GM12878 (cell line): ENCODE measurements at regions not wholly inside any gene's neighbourhood (a gene's known extent, or its start where the extent isn't known, plus 50 kb on each side); places are given as distances from the start of the nearest gene placed in this dataset.

Experiments used
- ATF3 ChIP-seq: IDR thresholded peaks from 2 replicates; pipeline ENCODE4 v1.6.1; 2011; ENCODE audit warnings: low read depth, mild to moderate bottlenecking, low read length, moderate library complexity, borderline replicate concordance; ENCODE audit errors: extremely low read depth
- BHLHE40 ChIP-seq, 2 experiments: fragments of 450-650 bp in 1 of 2; IDR thresholded peaks; 2 replicates each; pipeline ENCODE4 v1.6.1; 2011 to 2017; ENCODE audit warnings: low read depth in 2 of 2, borderline replicate concordance in 1 of 2, improper control_type of control experiment in 1 of 2, low read length in 1 of 2, mild to moderate bottlenecking in 1 of 2
- CBFB ChIP-seq: IDR thresholded peaks from 2 replicates; pipeline ENCODE4 v1.6.1; 2016; ENCODE audit warnings: antibody characterized with exemption, low read depth
- CHD1 ChIP-seq: IDR thresholded peaks from 2 replicates; pipeline ENCODE4 v1.6.1; 2012; ENCODE audit warnings: low read depth, low read length, improper control_type of control experiment
- CTCF ChIP-seq, 3 experiments: IDR thresholded peaks in 2 of 3; conservative IDR thresholded peaks in 1 of 3; 2 replicates each; pipeline ENCODE4 v1.5.1; 2011; ENCODE audit warnings: low read depth in 3 of 3, low read length in 3 of 3, mild to moderate bottlenecking in 3 of 3, control low read depth in 2 of 3, moderate library complexity in 2 of 3, inconsistent platforms in 1 of 3, mixed read lengths in 1 of 3; ENCODE audit not compliant: control insufficient read depth in 2 of 3, insufficient read depth in 1 of 3; ENCODE audit errors: extremely low read depth in 1 of 3
- EGR1 ChIP-seq, 2 experiments: IDR thresholded peaks; 1 replicate in 1 of 2; 2 replicates in 1 of 2; pipeline ENCODE4 v1.6.1; 2011 to 2012; ENCODE audit warnings: low read depth in 2 of 2, low read length in 2 of 2, borderline replicate concordance in 1 of 2, mild to moderate bottlenecking in 1 of 2, moderate library complexity in 1 of 2
- EP300 ChIP-seq, 2 experiments: fragments of 150-350 bp in 1 of 2; IDR thresholded peaks; 2 replicates each; pipeline ENCODE4 v1.6.1; 2011 to 2012; ENCODE audit warnings: low read depth in 2 of 2, low read length in 2 of 2, borderline replicate concordance in 1 of 2, improper control_type of control experiment in 1 of 2, inconsistent platforms in 1 of 2; ENCODE audit not compliant: control insufficient read depth in 1 of 2
- IRF4 ChIP-seq: IDR thresholded peaks from 2 replicates; pipeline ENCODE4 v1.6.1; 2011; ENCODE audit warnings: low read depth, low read length
- NFYB ChIP-seq: IDR thresholded peaks from 2 replicates; pipeline ENCODE4 v1.6.1; 2011; ENCODE audit warnings: low read depth, mild to moderate bottlenecking, low read length, improper control_type of control experiment, moderate library complexity; ENCODE audit not compliant: insufficient read depth
- RAD21 ChIP-seq: IDR thresholded peaks from 2 replicates; pipeline ENCODE4 v1.6.1; 2011; ENCODE audit warnings: mild to moderate bottlenecking, low read depth, low read length, moderate library complexity; ENCODE audit not compliant: insufficient read depth
- SIX5 ChIP-seq: IDR thresholded peaks from 2 replicates; pipeline ENCODE4 v1.6.1; 2011; ENCODE audit warnings: mild to moderate bottlenecking, low read depth, low read length, moderate library complexity; ENCODE audit not compliant: severe bottlenecking
- SP1 ChIP-seq: IDR thresholded peaks from one replicate; pipeline ENCODE4 v1.6.1; 2011; ENCODE audit warnings: low read depth, low read length
- SUPT20H ChIP-seq: IDR thresholded peaks from 2 replicates; pipeline ENCODE4 v1.6.1; 2011; ENCODE audit warnings: low read depth, mild to moderate bottlenecking, low read length, moderate library complexity, borderline replicate concordance; ENCODE audit not compliant: control insufficient read depth
- TCF12 ChIP-seq: IDR thresholded peaks from 2 replicates; pipeline ENCODE4 v1.6.1; 2011; ENCODE audit warnings: low read depth, mild to moderate bottlenecking, low read length

GRCh38 chr14:53890611-53891101, 66.0 kb downstream of the BMP4 start:
- no peak for TF ChIP-seq CHD1
- no peak for TF ChIP-seq NFYB
- TF ChIP-seq IRF4: no peak
- TF ChIP-seq CBFB: no peak
- TF ChIP-seq ATF3: no peak
- TF ChIP-seq SIX5: no peak
- no peak for TF ChIP-seq TCF12
- no peak for TF ChIP-seq SP1
- TF ChIP-seq RAD21: peak; percentile 16; the same call in 1 of the 2 replicates
- no peak for TF ChIP-seq BHLHE40 (IDR thresholded peaks at IDR 0.05; ENCODE audit: borderline replicate concordance in 1 of 2, low read depth in 2 of 2, low read length in 1 of 2)
- TF ChIP-seq EGR1 (IDR thresholded peaks at IDR 0.05; ENCODE audit: borderline replicate concordance in 1 of 2, low read depth in 2 of 2, low read length in 2 of 2): no peak
- TF ChIP-seq SUPT20H: no peak
- no peak for TF ChIP-seq CTCF (IDR thresholded peaks at IDR 0.05 in 2 of 3, conservative IDR thresholded peaks at IDR 0.05 in 1 of 3; ENCODE audit: control insufficient read depth in 2 of 3, extremely low read depth in 1 of 3, insufficient read depth in 1 of 3, low read depth in 3 of 3, low read length in 3 of 3)
- TF ChIP-seq EP300 (IDR thresholded peaks at IDR 0.05; ENCODE audit: borderline replicate concordance in 1 of 2, control insufficient read depth in 1 of 2, low read depth in 2 of 2, low read length in 2 of 2): no peak
